DOHH2 (cell line): ENCODE measurements at regions not wholly inside any gene's neighbourhood (a gene's known extent, or its start where the extent isn't known, plus 50 kb on each side); places are given as distances from the start of the nearest gene placed in this dataset.

Experiments
- H3F3A ChIP-seq: fragments of 200-600 bp; sonication (generic), shearing (Covaris generic); 2 replicates; pipeline ENCODE4 v1.6.0; 2016; ENCODE audit warnings: antibody characterized with exemption, mild to moderate bottlenecking; ENCODE audit not compliant: control insufficient read depth, insufficient read depth
- H3K27ac ChIP-seq: fragments of 200-600 bp; sonication (generic); 2 replicates; pipeline ENCODE4 v1.5.1; 2014; ENCODE audit warnings: low read depth, mild to moderate bottlenecking, low read length, moderate library complexity
- H3K27me3 ChIP-seq: fragments of 200-600 bp; sonication (generic); 2 replicates; pipeline ENCODE4 v1.6.1; 2014; ENCODE audit warnings: mild to moderate bottlenecking, low read length, mixed read lengths; ENCODE audit not compliant: control insufficient read depth
- H3K36me3 ChIP-seq: fragments of 200-600 bp; sonication (generic); 2 replicates; pipeline ENCODE4 v1.6.1; 2014; ENCODE audit warnings: mild to moderate bottlenecking, low read length, moderate library complexity, mixed read lengths; ENCODE audit not compliant: control insufficient read depth
- H3K4me1 ChIP-seq: fragments of 200-600 bp; sonication (generic); 2 replicates; pipeline ENCODE4 v1.6.1; 2014; ENCODE audit warnings: mild to moderate bottlenecking, low read length, mixed read lengths; ENCODE audit not compliant: control insufficient read depth
- H3K4me2 ChIP-seq: fragments of 200-600 bp; sonication (generic); 2 replicates; pipeline ENCODE4 v1.6.0; 2014; ENCODE audit warnings: mild to moderate bottlenecking, low read length, moderate library complexity
- H3K4me3 ChIP-seq: fragments of 200-600 bp; sonication (generic); 2 replicates; pipeline ENCODE4 v1.5.1; 2014; ENCODE audit warnings: mild to moderate bottlenecking, low read length, mixed read lengths
- H3K79me2 ChIP-seq: fragments of 200-600 bp; sonication (generic); 2 replicates; pipeline ENCODE4 v1.6.1; 2014; ENCODE audit warnings: mild to moderate bottlenecking, low read length, mixed read lengths; ENCODE audit not compliant: control insufficient read depth
- H3K9me2 ChIP-seq: fragments of 200-600 bp; sonication (generic); replicated peaks from 2 replicates; pipeline ENCODE4 v1.6.1; 2014; ENCODE audit warnings: mild to moderate bottlenecking, low read length, mixed read lengths; ENCODE audit not compliant: control insufficient read depth
- H3K9me3 ChIP-seq: fragments of 200-600 bp; sonication (generic); 2 replicates; pipeline ENCODE4 v1.6.1; 2014; ENCODE audit warnings: antibody characterized with exemption, low read length, mixed read lengths; ENCODE audit not compliant: control insufficient read depth, insufficient read depth
- H4K20me1 ChIP-seq: fragments of 200-600 bp; sonication (generic); 2 replicates; pipeline ENCODE4 v1.6.0; 2014; ENCODE audit warnings: low read depth, mild to moderate bottlenecking, antibody characterized with exemption, low read length, moderate library complexity; ENCODE audit not compliant: control insufficient read depth, insufficient read depth
- CTCF ChIP-seq: fragments of 200-600 bp; sonication (generic); IDR thresholded peaks from one replicate; pipeline ENCODE4 v1.5.1; 2014; ENCODE audit warnings: antibody characterized with exemption, mild to moderate bottlenecking, low read depth, low read length; ENCODE audit not compliant: poor library complexity, severe bottlenecking
- EZH2phosphoT487 ChIP-seq: fragments of 200-600 bp; sonication (generic); IDR thresholded peaks from 2 replicates; pipeline ENCODE4 v1.6.1; 2017; ENCODE audit warnings: borderline replicate concordance, mild to moderate bottlenecking, antibody characterized with exemption, low read length, moderate library complexity, mixed read lengths

- Histone ChIP-seq H3K36me3 (no peaks in the 10 kb centered on the region), H3K27ac (no peak overlapping the region), H4K20me1 (no peaks in the 10 kb centered on the region), H3K4me3 (no peak overlapping the region), H3K79me2 (no peaks in the 10 kb centered on the region), H3F3A (no peaks in the 10 kb centered on the region), H3K27me3 (no peaks in the 10 kb centered on the region), H3K4me2 (no peak overlapping the region), H3K9me3 (no peaks in the 10 kb centered on the region), H3K9me2 (no peaks in the 10 kb centered on the region), H3K4me1 (no peaks in the 10 kb centered on the region)
- TF ChIP-seq EZH2phosphoT487, result no peak
- no peak for TF ChIP-seq CTCF
These were observed 118.1 kb downstream of the EBLN2 start for GRCh38 chr3:73179601-73180000.

GRCh38 chr3:73186741-73187140 lies 125.3 kb downstream of the EBLN2 start:
- Histone ChIP-seq H3K9me2 (no peaks in the 10 kb centered on the region), H3K27ac (no peak overlapping the region), H3K9me3 (no peaks in the 10 kb centered on the region), H3K27me3 (peaks cover 4% of the 10 kb centered on the region; the same call in 1 of the 2 replicates), H3K79me2 (no peaks in the 10 kb centered on the region), H3F3A (no peaks in the 10 kb centered on the region), H4K20me1 (no peaks in the 10 kb centered on the region), H3K4me2 (no peak overlapping the region), H3K4me1 (no peaks in the 10 kb centered on the region), H3K4me3 (no peak overlapping the region), H3K36me3 (no peaks in the 10 kb centered on the region)
- TF ChIP-seq CTCF, result no peak
- TF ChIP-seq EZH2phosphoT487, result no peak

GRCh38 chr3:73187328-73187727 lies 125.9 kb downstream of the EBLN2 start:
- H3K4me1 ChIP-seq, result no peaks in the 10 kb centered on the region
- H3K36me3 ChIP-seq, result no peaks in the 10 kb centered on the region
- H4K20me1 ChIP-seq, result no peaks in the 10 kb centered on the region
- H3K4me2 ChIP-seq, result no peak overlapping the region
- no peaks in the 10 kb centered on the region for H3K79me2 ChIP-seq
- H3F3A ChIP-seq, result no peaks in the 10 kb centered on the region
- H3K27me3 ChIP-seq, result peaks cover 4% of the 10 kb centered on the region; the same call in 1 of the 2 replicates
- H3K9me2 ChIP-seq, result no peaks in the 10 kb centered on the region
- no peak overlapping the region for H3K27ac ChIP-seq
- TF ChIP-seq CTCF, result no peak
- no peak for TF ChIP-seq EZH2phosphoT487
- no peak overlapping the region for H3K4me3 ChIP-seq
- no peaks in the 10 kb centered on the region for H3K9me3 ChIP-seq

GRCh38 chr3:73188707-73189106 lies 127.2 kb downstream of the EBLN2 start:
- peaks cover 4% of the 10 kb centered on the region; the same call in 1 of the 2 replicates for H3K27me3 ChIP-seq
- H3F3A ChIP-seq, result no peaks in the 10 kb centered on the region
- H3K4me1 ChIP-seq, result no peaks in the 10 kb centered on the region
- H3K4me2 ChIP-seq, result no peak overlapping the region
- H3K79me2 ChIP-seq, result no peaks in the 10 kb centered on the region
- H3K9me2 ChIP-seq, result no peaks in the 10 kb centered on the region
- H3K9me3 ChIP-seq, result no peaks in the 10 kb centered on the region
- H3K4me3 ChIP-seq, result no peak overlapping the region
- TF ChIP-seq EZH2phosphoT487 (no peak), CTCF (no peak)
- no peaks in the 10 kb centered on the region for H4K20me1 ChIP-seq
- no peaks in the 10 kb centered on the region for H3K36me3 ChIP-seq
- no peak overlapping the region for H3K27ac ChIP-seq
